HG03135 (cell line): ENCODE measurements at regions not wholly inside any gene's neighbourhood (a gene's known extent, or its start where the extent isn't known, plus 50 kb on each side); places are given as distances from the start of the nearest gene placed in this dataset.

Source experiments
- ATAC-seq: cut with Tn5 transposase; IDR thresholded peaks from one replicate; pipeline ENCODE4 v1.9.1; 2021; ENCODE audit warnings: mild to moderate bottlenecking, moderate library complexity; ENCODE audit not compliant: unreplicated experiment

DNA sequence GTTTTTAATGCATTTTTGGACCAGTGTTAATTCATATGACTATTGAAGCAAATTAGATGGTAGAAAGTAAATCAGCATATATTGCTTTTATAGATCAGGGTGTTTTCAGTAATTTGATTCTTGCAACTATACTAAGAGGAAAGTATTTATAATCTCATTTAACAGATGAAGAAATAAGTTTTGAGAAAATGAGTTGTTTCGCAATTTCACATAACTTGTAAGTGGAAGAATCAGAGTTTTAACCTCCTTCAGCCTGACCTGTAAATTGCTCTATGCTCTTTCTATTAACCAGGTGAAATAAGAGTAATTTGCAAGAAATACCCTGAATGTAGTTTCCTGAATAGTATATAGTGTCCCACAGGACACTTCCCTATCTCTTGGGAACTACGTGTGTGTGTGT lies 1106.8 kb upstream of the RAG2 start:
- no peak for ATAC-seq

DNA sequence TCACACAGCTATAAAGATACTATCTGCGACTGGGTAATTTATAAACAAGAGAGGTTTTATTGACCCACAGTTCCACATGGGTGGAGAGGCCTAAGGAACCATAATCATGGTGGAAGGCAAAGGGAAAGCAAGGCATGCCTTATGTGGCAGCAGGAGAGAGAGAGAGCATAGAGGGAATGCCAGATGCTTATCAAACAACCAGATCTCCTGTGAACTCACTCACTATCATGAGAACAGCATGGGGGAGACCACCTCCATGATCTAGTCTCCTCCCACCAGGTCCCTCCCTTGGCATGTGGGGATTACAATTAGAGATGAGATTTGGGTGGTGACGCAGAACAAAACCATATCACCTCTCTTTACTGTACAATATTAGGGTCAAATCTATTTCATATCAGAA lies 1101.6 kb upstream of the RAG2 start:
- ATAC-seq = no peak

DNA sequence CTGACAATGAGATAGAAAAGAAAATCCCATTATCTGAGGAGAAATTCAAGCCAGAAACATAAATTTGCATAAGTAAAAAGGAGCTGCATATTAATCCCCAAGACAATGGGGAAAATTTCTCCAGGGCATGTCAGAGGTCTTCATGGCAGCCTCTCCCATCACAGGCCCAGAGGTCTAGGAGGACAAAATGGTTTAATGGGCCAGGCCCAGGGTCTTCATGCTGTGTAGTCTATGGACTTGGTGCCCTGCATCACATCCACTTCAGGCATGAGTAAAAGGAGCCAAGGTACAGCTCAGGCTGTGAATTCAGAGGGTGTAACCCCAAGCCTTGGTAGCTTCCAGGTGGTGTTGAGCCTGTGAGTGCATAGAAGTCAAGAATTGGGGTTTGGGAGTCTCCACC lies 1097.2 kb upstream of the RAG2 start:
- no peak for ATAC-seq

DNA sequence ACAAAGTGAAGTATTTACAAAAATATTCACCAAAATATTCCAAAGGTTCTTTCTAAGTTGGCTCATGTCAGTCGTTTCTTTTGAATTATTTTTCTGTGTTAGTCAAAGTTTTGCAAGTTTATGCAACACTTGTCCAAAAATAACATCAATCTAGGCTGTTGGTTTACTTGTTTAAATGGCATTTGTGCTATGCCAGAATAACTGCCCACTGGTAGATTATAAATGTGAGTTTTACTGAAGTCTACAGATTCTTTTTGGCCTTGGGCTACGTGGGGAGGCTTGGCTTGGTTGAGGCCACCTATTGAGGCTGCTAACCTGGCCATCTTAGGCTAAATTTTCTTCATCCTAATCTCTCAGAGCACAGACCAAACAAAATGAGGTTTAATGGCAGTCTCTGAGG lies 1091.9 kb upstream of the RAG2 start:
- no peak for ATAC-seq

DNA sequence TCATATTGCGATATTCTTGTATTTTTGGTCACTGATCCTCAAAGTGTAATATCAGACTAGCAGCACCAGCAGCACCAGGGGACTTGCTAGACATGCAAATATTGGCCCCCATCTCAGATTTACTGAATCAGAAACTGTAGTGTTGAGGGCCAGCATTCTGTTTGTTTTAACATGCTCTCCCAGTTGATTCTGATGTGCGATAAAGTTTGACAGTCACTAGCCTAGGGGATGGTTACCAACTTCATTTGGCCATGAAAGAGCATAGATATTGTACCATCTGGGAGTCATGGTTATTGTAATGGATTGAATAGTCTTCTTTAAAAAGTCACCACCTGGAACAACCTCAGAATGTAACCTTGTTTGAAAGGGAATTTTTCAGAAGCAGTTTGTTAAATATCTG lies 1090.4 kb upstream of the RAG2 start:
- ATAC-seq = no peak

DNA sequence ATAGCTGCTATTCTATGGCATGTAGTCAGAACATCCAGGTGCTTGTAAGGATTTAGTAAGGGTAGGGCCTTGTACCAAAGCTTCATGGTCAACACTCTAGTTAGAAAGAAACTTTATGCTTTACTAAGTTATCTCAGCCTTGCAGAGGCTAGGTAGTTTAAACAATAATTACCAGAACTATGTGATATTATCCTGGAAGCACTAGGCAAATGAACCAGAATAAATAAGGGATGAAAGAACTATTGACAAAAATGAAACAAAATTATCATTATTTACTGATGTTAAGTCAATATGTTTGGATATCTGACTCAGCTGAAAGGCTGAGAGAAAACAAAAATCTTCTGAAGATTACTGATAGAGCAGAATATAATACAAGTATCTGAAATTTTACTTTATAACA lies 1089.1 kb upstream of the RAG2 start:
- no peak for ATAC-seq

DNA sequence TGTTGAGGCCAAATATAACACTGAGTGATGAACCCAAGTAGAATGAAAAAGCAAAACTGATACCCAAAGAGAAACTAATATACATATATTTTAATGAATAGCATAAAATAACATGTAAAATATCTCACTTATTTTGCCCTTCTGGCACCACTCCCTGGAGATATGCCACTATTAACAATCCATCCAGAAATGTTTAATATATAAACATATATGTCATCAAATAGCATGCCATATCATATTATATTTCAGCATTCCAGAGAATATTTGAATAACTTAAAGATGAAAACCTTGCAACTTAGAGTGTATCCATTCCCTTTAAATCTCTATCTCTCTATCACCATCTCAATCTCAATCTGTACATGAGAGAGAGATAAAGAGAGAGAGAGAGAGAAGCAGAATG lies 1073.3 kb upstream of the RAG2 start:
- ATAC-seq = no peak

DNA sequence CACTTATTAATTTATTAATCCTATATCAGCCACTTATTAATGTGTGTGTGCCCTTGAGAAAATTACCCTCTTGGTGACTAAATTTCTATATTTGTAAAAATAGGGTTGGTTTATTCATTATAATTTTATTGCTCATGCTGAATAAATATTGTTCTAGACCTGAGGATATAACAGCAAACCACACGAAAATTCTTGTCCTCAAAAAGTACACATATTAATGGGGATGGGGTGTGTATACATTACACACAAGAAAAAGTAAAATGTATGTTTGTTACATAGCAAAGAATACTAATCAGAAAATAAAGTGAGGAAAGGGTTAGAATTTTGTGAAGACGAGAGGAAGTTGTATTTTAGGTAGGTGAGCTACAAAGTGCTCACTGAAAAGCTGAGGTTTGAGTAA lies 1068.9 kb upstream of the RAG2 start:
- no peak for ATAC-seq

DNA sequence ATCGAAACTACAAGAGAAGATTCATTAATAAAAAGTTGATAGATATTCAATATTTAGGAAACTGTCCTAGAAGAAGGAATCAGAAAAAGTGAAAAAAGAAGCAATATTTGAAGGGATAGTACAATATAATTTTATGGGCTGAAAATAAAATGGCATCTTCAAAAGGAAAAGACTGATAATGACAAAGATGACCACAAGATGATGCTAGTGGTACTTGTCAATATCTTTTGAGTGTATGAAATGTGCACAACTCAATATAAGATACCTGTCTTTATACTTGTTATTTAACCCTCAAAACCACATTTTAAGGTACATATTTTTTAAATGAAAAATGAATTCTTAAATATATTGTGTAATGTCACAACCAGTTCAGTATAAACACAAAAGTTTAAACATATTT lies 1059.6 kb upstream of the RAG2 start:
- ATAC-seq = no peak

DNA sequence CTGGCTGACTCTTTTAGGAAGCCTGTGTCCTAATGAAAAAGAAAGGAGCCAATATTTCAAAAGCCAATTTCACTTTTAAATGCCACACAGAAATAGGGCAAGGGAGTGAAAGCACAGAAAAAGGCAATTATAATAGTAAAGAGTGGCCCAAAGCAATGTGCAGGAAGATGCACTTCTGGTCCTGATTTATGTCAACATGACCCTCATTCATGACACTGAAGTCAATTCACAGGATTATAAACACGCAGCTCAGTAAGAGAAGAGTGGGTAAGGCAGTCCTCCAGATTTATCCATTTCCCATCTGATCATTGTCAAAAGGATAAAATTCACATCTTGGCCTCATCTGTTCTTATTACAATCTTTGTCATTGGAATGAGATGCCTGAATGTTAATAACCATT lies 1049.7 kb upstream of the RAG2 start:
- ATAC-seq = no peak

DNA sequence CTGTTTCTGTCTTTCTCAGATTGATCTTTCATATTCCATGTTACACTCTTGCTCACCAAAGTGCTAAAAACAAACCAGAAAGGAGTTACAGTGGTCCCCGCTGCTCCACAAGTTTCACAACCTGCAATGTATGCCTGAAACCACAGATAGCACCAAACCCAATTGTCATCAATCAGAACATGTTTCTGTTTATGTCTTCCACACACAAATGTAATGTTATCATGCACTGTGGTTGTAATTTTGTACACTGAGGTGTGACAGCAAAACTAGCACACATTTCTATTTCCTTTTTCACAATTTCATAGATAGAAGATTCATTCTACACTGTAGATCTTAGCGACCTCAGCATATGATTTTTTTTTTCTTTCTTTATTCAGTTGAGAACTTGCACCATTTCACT lies 1045.9 kb upstream of the RAG2 start:
- ATAC-seq = no peak

DNA sequence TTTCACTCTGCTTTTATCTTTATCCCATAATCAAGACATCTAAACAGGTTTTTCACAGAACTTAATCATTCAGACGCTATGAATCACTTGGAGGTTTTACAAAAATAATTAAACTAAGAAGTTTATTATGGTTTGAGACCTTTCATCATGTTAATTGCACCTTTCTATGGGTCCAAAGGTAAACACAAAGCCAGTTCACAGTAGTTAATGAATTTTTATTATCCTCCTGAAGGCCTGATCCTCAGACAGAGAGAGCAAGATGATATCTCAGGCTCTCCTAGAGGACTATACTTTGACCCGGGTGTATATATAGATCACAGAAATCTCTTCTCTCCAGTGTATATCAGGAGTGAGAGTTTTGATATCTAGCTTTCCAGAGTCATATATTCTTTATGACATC lies 1044.3 kb upstream of the RAG2 start:
- no peak for ATAC-seq

DNA sequence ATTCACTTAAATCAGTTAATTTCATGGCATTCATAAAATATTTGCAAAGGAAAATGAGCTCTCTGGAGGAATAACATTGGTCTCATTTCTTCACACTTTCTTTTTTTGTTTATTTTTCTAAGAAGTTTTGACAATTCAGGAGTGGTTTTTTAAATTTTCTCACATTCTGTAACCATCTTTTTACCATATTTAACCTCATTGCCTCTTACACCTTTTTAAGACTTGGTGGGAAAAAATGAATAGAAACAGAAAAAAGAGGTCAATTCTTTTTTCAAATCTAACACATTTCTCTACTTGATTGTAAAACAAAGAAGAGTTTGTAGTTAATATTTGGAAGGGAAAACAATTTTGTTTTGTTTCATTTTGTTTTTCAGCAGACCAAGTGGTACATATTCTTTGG lies 1034.7 kb upstream of the RAG2 start:
- no peak for ATAC-seq

DNA sequence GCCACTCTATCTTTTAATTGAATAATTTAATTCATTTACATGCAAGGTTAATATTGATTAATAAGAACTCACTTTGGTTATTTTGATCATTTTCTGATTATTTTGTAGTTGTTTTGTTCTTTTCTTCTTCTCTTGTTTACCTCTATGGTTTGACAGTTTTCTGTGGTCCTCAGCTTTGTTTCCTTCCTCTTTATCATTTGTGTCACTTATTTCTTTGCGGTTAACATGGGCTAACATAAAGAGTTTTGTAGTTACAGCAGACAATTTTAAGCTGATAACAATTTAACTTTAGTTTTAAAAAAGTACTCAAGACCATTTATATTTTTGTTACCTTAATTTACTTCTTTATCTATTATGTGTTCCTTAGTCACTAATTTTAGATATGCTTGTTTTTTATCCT lies 1032.8 kb upstream of the RAG2 start:
- no peak for ATAC-seq

DNA sequence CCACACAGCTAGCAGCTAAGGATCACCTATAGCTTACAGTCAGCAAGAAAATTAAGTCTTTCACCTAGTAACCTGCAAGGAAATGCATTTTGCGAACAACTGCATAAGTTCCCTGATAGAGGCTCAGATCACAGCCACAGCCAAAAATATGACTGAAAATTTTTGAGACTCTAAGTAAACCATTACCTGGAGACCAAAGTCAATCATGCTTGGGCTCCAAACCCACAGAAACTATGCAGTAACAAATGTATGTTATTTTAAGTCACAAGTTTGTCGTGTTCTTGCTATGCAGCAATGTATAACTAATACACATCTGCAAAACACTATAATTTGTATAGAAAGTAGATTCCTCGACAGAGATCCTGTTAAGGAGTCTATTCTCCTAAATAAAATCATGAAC lies 1025.7 kb upstream of the RAG2 start:
- no peak for ATAC-seq

DNA sequence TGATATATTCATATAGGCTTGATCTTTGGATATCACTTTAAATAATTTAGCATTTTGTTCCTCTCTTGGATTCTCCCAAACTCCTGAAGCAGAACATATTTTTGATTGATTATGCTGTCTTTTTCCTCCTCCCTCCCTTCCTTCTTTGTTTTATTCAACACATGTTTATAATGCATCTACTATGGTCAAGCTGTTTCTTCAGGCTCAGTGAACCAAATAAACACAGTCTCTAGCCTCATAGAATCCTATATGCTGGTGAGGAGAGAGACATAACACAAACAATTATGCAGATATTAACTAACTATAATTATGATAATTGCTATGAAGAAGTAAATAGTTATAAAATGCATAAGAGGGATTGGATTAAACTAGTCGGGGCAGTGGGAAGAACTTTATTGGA lies 1023.6 kb upstream of the RAG2 start:
- no peak for ATAC-seq

DNA sequence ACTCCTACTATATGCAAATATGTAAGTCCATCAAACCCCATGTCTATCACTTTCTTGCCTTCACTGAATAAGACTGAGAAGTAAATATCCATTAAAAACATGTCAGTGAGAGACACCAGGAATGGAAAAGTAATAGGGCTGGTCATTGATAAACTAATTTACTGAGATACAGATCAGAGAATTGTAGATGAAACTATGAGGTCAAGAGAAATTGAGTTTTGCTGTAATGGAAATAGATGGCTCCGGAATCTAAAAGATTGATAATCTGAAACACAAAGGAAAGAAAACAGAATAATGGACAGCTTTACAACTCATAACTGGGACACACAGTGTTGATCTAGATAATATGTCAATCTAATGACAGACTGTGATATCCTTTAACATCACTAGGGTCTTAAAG lies 1018.3 kb upstream of the RAG2 start:
- ATAC-seq = no peak

DNA sequence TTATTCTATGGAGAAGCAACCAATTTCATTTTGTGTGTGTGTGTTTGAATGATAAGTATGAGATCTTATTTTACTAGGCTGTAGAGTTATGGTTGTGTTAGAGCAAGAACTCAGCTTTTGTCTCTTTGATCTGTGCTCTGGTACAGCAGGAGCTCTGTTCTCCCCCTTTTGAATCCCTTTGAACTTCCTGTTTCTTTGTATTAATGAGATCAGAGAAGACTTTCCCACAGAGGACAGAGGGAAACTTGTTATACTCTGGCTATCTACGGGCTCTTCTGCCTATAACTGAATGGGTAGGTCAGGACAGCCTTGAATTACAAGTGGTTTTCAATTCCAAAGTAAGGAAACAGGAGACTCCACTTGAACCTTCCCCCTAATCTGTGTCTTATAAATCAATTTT lies 1015.0 kb upstream of the RAG2 start:
- no peak for ATAC-seq

DNA sequence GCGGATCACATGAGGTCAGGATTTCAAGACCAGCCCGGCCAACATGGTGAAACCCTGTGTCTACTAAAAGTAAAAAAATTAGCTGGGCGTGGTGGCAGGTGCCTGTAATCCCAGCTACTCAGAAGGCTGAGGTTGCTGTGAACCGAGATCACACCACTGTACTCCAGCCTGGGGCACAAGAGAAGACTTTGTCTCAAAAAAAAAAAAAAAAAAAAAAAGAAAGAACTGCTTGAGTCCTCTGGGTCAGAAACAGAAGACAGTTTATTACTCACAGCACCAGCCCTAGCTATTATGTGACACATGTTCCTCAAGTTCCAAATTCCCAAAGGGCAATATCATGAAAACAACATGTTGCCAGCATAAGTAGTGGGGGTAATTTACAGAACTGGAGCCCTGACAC lies 1014.1 kb upstream of the RAG2 start:
- ATAC-seq = no peak

DNA sequence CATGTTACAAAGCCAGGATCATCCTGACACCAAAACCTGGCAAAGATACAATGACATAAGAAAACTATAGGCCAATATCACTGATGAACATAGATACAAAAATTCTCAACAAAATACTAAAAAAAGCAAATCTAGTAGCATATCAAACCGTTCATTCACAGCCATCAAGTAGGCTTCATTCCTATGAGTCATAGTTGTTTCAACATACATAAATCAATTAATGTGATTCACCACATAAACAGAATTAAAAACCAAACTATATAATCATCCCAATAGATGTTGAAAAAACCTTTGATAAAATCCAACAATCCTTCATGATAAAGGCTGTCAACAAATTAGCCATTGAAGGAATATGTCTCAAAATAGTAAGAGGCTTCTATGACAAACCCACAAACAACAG lies 1007.2 kb upstream of the RAG2 start:
- ATAC-seq = no peak

DNA sequence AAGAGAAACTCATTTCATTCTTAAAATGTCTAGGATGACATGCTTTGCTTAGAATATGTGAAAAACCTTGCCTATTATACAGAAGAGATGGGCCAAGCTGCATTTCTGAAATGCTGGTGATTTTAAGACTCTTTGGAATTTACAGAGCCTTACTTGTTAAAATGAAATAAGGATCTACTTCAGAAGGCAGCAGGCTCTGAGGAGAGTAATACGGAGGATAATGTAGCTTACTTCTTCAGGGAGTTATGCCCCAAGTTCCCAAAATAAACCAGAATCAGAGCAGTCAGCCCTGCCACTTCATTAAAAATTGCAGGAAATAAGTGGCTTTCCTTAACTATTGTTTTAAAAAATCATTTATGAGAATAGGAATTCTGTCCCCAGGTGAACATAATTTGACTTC lies 1000.3 kb upstream of the RAG2 start:
- no peak for ATAC-seq

DNA sequence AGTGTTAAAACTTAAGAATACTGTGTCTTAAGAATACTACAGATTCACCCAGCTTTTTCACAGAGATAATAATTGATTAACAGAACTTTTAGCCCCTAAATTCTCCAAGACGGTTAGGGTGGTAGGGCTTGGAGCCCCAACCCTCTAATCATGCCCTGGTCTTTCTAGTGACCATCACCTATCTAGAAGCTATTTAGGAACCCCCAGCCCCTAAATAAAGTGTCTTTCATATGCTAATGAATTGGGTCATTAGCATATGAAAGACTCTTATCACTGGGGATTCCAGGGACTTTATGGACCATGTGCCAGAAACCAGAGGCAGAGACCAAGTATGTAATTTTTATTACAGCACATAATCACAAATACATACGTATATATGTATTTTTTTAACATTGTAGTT lies 999.7 kb upstream of the RAG2 start:
- ATAC-seq = no peak

DNA sequence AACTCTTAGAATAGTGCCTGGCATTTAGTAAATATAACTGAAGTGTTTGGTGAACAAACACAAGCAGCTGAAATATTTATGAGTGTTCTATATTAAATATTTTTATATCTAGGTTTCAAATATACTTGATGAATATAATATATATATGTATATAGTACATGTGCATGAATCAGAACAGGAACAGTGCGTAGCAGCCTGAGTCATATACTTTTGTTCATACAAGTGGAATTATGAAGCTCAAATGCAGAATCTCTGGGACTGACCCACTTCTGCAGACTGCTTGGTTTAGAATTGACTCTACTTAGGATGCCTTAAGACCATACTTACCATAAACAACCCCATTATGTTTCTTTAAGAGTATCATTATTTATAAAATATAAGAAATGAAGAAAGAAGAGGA lies 997.8 kb upstream of the RAG2 start:
- no peak for ATAC-seq

DNA sequence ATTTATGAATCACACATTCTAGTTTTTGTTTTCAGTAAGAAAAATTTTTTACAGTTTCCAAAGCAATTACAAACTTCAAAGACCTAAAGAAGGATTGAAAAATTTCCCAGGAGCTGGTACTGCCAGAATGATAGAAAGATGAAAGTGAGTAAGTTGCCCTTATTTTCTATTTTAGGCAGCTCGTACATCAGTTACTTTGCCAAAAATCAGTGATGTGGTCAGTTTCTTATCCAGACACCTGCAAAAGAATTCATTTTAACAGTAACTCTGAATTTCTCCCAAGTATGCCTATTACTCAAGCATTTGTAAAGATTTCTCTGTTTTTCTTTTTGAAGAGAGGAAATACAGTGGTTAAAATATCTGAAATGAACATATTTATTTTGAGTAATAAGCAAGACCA lies 976.3 kb upstream of the RAG2 start:
- ATAC-seq = no peak
